Neural cell (in vitro differentiated cells): ENCODE measurements at regions not wholly inside any gene's neighbourhood (a gene's known extent, or its start where the extent isn't known, plus 50 kb on each side); places are given as distances from the start of the nearest gene placed in this dataset.
A peak's percentile ranks its signal among the peaks of the same experiment; 100 is the strongest.
"Not testable (repeated sequence)": the region's sequence is repeated elsewhere in the genome, so short reads cannot be mapped to it uniquely, and the experiment has no call there.

Experiments
- H2AFZ ChIP-seq: fragments of 200-600, 300-800 bp; sonication (generic), shearing (Covaris generic); 2 replicates; pipeline ENCODE4 v1.6.0; 2014; ENCODE audit warnings: low read depth, mild to moderate bottlenecking, antibody characterized with exemption, low read length, moderate library complexity
- H3F3A ChIP-seq: fragments of 200-600 bp; shearing (Covaris generic); 2 replicates; pipeline ENCODE4 v1.6.1; 2016; ENCODE audit warnings: mild to moderate bottlenecking, moderate library complexity, mixed read lengths, antibody characterized with exemption, low read length; ENCODE audit not compliant: insufficient read depth, poor library complexity, severe bottlenecking
- H3K27ac ChIP-seq: fragments of 200-600, 300-800 bp; sonication (generic), shearing (Covaris generic); 2 replicates; pipeline ENCODE4 v1.5.1; 2014; ENCODE audit warnings: mild to moderate bottlenecking, low read length, moderate library complexity
- H3K27me3 ChIP-seq: fragments of 300-800, 200-600 bp; sonication (generic), shearing (Covaris generic); 2 replicates; pipeline ENCODE4 v1.6.0; 2014; ENCODE audit warnings: mild to moderate bottlenecking, low read depth, low read length, moderate library complexity; ENCODE audit not compliant: insufficient read depth
- H3K36me3 ChIP-seq: fragments of 300-800, 200-600 bp; sonication (generic), shearing (Covaris generic); 2 replicates; pipeline ENCODE4 v1.5.1; 2014; ENCODE audit warnings: mild to moderate bottlenecking, antibody characterized with exemption, low read length, moderate library complexity; ENCODE audit not compliant: insufficient read depth
- H3K4me2 ChIP-seq: fragments of 300-800, 200-600 bp; sonication (generic), shearing (Covaris generic); 2 replicates; pipeline ENCODE4 v1.6.0; 2014; ENCODE audit warnings: mild to moderate bottlenecking, low read length
- H3K4me3 ChIP-seq: fragments of 300-800, 200-600 bp; sonication (generic), shearing (Covaris generic); 2 replicates; pipeline ENCODE4 v1.5.1; 2014; ENCODE audit warnings: mild to moderate bottlenecking, low read length, moderate library complexity
- H3K79me2 ChIP-seq: fragments of 200-600 bp; shearing (Covaris generic); replicated peaks from 2 replicates; pipeline ENCODE4 v1.6.0; 2014; ENCODE audit warnings: mild to moderate bottlenecking, low read length, moderate library complexity; ENCODE audit not compliant: insufficient read depth
- H3K9ac ChIP-seq: fragments of 300-800, 200-600 bp; sonication (generic), shearing (Covaris generic); 2 replicates; pipeline ENCODE4 v1.6.1; 2016; ENCODE audit warnings: mild to moderate bottlenecking, low read length, mixed read lengths
- H3K9me2 ChIP-seq: fragments of 200-600 bp; shearing (Covaris generic); 2 replicates; pipeline ENCODE4 v1.6.1; 2016; ENCODE audit warnings: mild to moderate bottlenecking, low read length, mixed read lengths; ENCODE audit not compliant: insufficient read depth
- H3K9me3 ChIP-seq: fragments of 200-600, 300-800 bp; sonication (generic), shearing (Covaris generic); 2 replicates; pipeline ENCODE4 v1.6.1; 2016; ENCODE audit warnings: mild to moderate bottlenecking, mixed run types, low read length, moderate library complexity, mixed read lengths
- H4K20me1 ChIP-seq: fragments of 200-600 bp; shearing (Covaris generic); 2 replicates; pipeline ENCODE4 v1.6.1; 2016; ENCODE audit warnings: mild to moderate bottlenecking, mixed run types; ENCODE audit not compliant: insufficient read depth
- CTCF ChIP-seq: fragments of 450-650 bp; IDR thresholded peaks from 2 replicates; pipeline ENCODE4 v1.5.1; 2014; ENCODE audit warnings: antibody characterized with exemption, mild to moderate bottlenecking, moderate library complexity; ENCODE audit not compliant: poor library complexity, severe bottlenecking
- EP300 ChIP-seq: fragments of 450-650 bp; conservative IDR thresholded peaks from 2 replicates; pipeline ENCODE4 v1.6.1; 2014; ENCODE audit warnings: antibody characterized with exemption, mild to moderate bottlenecking, moderate library complexity; ENCODE audit not compliant: poor library complexity, severe bottlenecking
- MXI1 ChIP-seq: fragments of 450-650 bp; conservative IDR thresholded peaks from 2 replicates; pipeline ENCODE4 v1.6.1; 2014; ENCODE audit warnings: antibody characterized with exemption, mild to moderate bottlenecking; ENCODE audit not compliant: poor library complexity, severe bottlenecking
- POLR2AphosphoS5 ChIP-seq: IDR thresholded peaks from 2 replicates; pipeline ENCODE4 v1.6.1; 2012
- RAD21 ChIP-seq: fragments of 450-650 bp; conservative IDR thresholded peaks from 2 replicates; pipeline ENCODE4 v1.6.1; 2014; ENCODE audit warnings: antibody characterized with exemption, mild to moderate bottlenecking, moderate library complexity
- SMC3 ChIP-seq: fragments of 450-650 bp; conservative IDR thresholded peaks from 2 replicates; pipeline ENCODE4 v1.6.1; 2014; ENCODE audit warnings: antibody characterized with exemption, mild to moderate bottlenecking, moderate library complexity; ENCODE audit not compliant: poor library complexity
- TAF1 ChIP-seq: IDR thresholded peaks from 2 replicates; pipeline ENCODE4 v1.6.1; 2012; ENCODE audit warnings: low read depth

- peaks cover 8% of the 10 kb centered on the region for H3F3A ChIP-seq
- H3K79me2 ChIP-seq = peaks cover 17% of the 10 kb centered on the region
- no peak overlapping the region for H2AFZ ChIP-seq
- H3K9me3 ChIP-seq = no peaks in the 10 kb centered on the region
- peak overlapping the region; percentile 43 for H3K4me3 ChIP-seq
- peak overlapping the region; percentile 94 for H3K27ac ChIP-seq
- TF ChIP-seq POLR2AphosphoS5 = peak; percentile 86
- peak; percentile 40 for TF ChIP-seq RAD21
- peak; percentile 38 for TF ChIP-seq SMC3
- TF ChIP-seq TAF1 = no peak
- peak; percentile 87 for TF ChIP-seq EP300
- TF ChIP-seq CTCF = no peak
- no peak for TF ChIP-seq MXI1
- H3K4me2 ChIP-seq = peak overlapping the region; percentile 93
- H3K27me3 ChIP-seq = no peaks in the 10 kb centered on the region
- no peaks in the 10 kb centered on the region for H3K9me2 ChIP-seq
- no peaks in the 10 kb centered on the region for H3K36me3 ChIP-seq
- no peaks in the 10 kb centered on the region for H4K20me1 ChIP-seq
- H3K9ac ChIP-seq = peak overlapping the region; percentile 61
Observed at GRCh38 chr4:159027535-159027934, 75.3 kb upstream of the RAPGEF2 start.

GRCh38 chr4:159029481-159029880 is 73.4 kb upstream of the RAPGEF2 start:
- Histone ChIP-seq H3K4me3 (no peak overlapping the region), H3K27me3 (no peaks in the 10 kb centered on the region), H2AFZ (no peak overlapping the region)

GRCh38 chr4:159030297-159030696 is 72.6 kb upstream of the RAPGEF2 start:
- not testable (repeated sequence) for H3K4me2 ChIP-seq, H4K20me1 ChIP-seq, H2AFZ ChIP-seq, H3K4me3 ChIP-seq, H3K9me2 ChIP-seq, H3K27ac ChIP-seq, H3K36me3 ChIP-seq, H3K9ac ChIP-seq, H3K27me3 ChIP-seq, H3K9me3 ChIP-seq
- Histone ChIP-seq H3K79me2 (peaks cover 15% of the 10 kb centered on the region), H3F3A (peaks cover 12% of the 10 kb centered on the region)

More at GRCh38 chr4:159029481-159029880, 73.4 kb upstream of the RAPGEF2 start:
- Histone ChIP-seq H3K9me3 (no peaks in the 10 kb centered on the region), H3K9me2 (no peaks in the 10 kb centered on the region), H3K9ac (no peak overlapping the region), H3K4me2 (no peak overlapping the region), H4K20me1 (no peaks in the 10 kb centered on the region), H3K79me2 (peaks cover 17% of the 10 kb centered on the region), H3K36me3 (no peaks in the 10 kb centered on the region), H3F3A (peaks cover 12% of the 10 kb centered on the region), H3K27ac (peak overlapping the region; percentile 94)
- no peak for TF ChIP-seq CTCF
- TF ChIP-seq EP300 = no peak
